ENCODE measurements at regions not wholly inside any gene's neighbourhood (a gene's known extent, or its start where the extent isn't known, plus 50 kb on each side); places are given as distances from the start of the nearest gene placed in this dataset.
"Not testable (repeated sequence)": the region's sequence is repeated elsewhere in the genome, so short reads cannot be mapped to it uniquely, and the experiment has no call there.

DNA sequence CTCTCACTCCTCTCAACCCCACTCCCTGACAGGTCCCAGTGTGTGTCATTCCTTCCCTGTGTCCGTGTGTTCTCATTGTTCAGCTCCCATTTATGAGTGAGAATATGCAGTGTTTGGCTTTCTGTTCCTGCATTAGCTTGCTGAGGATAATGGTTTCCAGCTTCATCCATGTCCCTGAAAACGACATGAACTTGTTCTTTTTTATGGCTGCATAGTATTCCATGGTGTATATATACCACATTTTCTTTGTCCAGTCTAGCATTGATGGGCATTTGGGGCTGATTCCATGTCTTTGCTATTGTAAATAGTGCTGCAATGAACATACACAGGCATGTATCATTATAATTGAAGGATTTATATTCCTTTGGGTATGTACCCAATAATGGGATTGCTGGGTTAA, 163.6 kb upstream of the SEMA3E start:
- H3K9me3 Mint-ChIP-seq; H3K4me3 Mint-ChIP-seq; H3K4me2 ChIP-seq; H3K36me3 Mint-ChIP-seq (ENCODE audit: low read depth); H2AFZ ChIP-seq; H3K4me1 Mint-ChIP-seq; H3K36me3 ChIP-seq (ENCODE audit: insufficient read depth); H3K27me3 ChIP-seq (ENCODE audit: insufficient read depth); H3K4me3 ChIP-seq; H3K27ac ChIP-seq (ENCODE audit: low read depth); DNase-seq (ENCODE audit: low spot score); ATAC-seq; H3F3A ChIP-seq (replicated peaks; ENCODE audit: low read depth); H4K20me1 ChIP-seq (replicated peaks; ENCODE audit: insufficient read depth); H3K9me2 ChIP-seq (ENCODE audit: insufficient read depth); H3K27me3 Mint-ChIP-seq (ENCODE audit: insufficient read depth, low read depth, poor library complexity); H3K79me2 ChIP-seq (replicated peaks; ENCODE audit: insufficient read depth); H3K27ac Mint-ChIP-seq; H3K4me1 ChIP-seq (ENCODE audit: insufficient read depth): not testable (repeated sequence)

DNA sequence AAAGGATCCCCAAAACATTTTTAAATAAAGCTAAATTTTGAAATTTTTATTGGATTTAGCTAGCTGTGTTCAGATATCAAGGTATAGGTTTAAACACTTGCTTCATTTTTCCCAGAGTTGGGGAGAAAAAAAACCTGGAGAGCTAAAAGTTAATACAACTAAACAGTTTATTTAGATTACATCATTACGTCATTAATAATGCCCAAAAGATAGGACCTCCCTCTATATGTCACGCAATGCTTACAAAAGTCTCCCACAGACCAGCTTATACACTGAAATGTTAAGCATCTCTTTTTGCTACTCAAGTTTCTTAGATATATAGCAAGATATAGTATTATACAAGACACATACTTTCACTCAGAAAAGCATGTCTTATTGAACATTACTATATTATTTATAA, 160.0 kb upstream of the SEMA3E start:
- Mint-ChIP-seq H3K36me3 (ENCODE audit: low read depth) (peaks cover 3% of the 10 kb centered on the region; the same call in 1 of the 3 replicates), H3K4me1 (no peaks in the 10 kb centered on the region), H3K4me3 (no peak overlapping the region), H3K27ac (no peak overlapping the region), H3K27me3 (ENCODE audit: insufficient read depth, low read depth, poor library complexity) (no peaks in the 10 kb centered on the region), H3K9me3 (peaks cover 7% of the 10 kb centered on the region; the same call in 2 of the 3 replicates)
- Histone ChIP-seq H3K79me2 (replicated peaks; ENCODE audit: insufficient read depth) (no peaks in the 10 kb centered on the region), H3K27ac (ENCODE audit: low read depth) (no peak overlapping the region), H3K4me3 (no peak overlapping the region), H2AFZ (no peak overlapping the region), H3K4me2 (no peak overlapping the region), H3K36me3 (ENCODE audit: insufficient read depth) (no peaks in the 10 kb centered on the region), H3K9me2 (ENCODE audit: insufficient read depth) (no peaks in the 10 kb centered on the region), H4K20me1 (replicated peaks; ENCODE audit: insufficient read depth) (no peaks in the 10 kb centered on the region), H3K27me3 (ENCODE audit: insufficient read depth) (no peaks in the 10 kb centered on the region), H3K4me1 (ENCODE audit: insufficient read depth) (no peaks in the 10 kb centered on the region; the same call in 1 of the 2 replicates), H3F3A (replicated peaks; ENCODE audit: low read depth) (no peaks in the 10 kb centered on the region)
- TF ChIP-seq STAT1 (IDR thresholded peaks at IDR 0.05; ENCODE audit: unreplicated experiment) (no peak), EZH2 (IDR thresholded peaks at IDR 0.05; ENCODE audit: low read depth, unreplicated experiment) (no peak), EZH2phosphoT487 (IDR thresholded peaks at IDR 0.05; ENCODE audit: unreplicated experiment) (no peak), NANOG (IDR thresholded peaks at IDR 0.05; ENCODE audit: borderline replicate concordance) (no peak)
- TF ChIP-seq, protein P1, sequence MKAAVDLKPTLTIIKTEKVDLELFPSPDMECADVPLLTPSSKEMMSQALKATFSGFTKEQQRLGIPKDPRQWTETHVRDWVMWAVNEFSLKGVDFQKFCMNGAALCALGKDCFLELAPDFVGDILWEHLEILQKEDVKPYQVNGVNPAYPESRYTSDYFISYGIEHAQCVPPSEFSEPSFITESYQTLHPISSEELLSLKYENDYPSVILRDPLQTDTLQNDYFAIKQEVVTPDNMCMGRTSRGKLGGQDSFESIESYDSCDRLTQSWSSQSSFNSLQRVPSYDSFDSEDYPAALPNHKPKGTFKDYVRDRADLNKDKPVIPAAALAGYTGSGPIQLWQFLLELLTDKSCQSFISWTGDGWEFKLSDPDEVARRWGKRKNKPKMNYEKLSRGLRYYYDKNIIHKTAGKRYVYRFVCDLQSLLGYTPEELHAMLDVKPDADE (IDR thresholded peaks at IDR 0.05), result no peak
- TF ChIP-seq, protein P2, sequence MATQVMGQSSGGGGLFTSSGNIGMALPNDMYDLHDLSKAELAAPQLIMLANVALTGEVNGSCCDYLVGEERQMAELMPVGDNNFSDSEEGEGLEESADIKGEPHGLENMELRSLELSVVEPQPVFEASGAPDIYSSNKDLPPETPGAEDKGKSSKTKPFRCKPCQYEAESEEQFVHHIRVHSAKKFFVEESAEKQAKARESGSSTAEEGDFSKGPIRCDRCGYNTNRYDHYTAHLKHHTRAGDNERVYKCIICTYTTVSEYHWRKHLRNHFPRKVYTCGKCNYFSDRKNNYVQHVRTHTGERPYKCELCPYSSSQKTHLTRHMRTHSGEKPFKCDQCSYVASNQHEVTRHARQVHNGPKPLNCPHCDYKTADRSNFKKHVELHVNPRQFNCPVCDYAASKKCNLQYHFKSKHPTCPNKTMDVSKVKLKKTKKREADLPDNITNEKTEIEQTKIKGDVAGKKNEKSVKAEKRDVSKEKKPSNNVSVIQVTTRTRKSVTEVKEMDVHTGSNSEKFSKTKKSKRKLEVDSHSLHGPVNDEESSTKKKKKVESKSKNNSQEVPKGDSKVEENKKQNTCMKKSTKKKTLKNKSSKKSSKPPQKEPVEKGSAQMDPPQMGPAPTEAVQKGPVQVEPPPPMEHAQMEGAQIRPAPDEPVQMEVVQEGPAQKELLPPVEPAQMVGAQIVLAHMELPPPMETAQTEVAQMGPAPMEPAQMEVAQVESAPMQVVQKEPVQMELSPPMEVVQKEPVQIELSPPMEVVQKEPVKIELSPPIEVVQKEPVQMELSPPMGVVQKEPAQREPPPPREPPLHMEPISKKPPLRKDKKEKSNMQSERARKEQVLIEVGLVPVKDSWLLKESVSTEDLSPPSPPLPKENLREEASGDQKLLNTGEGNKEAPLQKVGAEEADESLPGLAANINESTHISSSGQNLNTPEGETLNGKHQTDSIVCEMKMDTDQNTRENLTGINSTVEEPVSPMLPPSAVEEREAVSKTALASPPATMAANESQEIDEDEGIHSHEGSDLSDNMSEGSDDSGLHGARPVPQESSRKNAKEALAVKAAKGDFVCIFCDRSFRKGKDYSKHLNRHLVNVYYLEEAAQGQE (IDR thresholded peaks at IDR 0.05; ENCODE audit: unreplicated experiment), result no peak
- TF ChIP-seq, protein P3, sequence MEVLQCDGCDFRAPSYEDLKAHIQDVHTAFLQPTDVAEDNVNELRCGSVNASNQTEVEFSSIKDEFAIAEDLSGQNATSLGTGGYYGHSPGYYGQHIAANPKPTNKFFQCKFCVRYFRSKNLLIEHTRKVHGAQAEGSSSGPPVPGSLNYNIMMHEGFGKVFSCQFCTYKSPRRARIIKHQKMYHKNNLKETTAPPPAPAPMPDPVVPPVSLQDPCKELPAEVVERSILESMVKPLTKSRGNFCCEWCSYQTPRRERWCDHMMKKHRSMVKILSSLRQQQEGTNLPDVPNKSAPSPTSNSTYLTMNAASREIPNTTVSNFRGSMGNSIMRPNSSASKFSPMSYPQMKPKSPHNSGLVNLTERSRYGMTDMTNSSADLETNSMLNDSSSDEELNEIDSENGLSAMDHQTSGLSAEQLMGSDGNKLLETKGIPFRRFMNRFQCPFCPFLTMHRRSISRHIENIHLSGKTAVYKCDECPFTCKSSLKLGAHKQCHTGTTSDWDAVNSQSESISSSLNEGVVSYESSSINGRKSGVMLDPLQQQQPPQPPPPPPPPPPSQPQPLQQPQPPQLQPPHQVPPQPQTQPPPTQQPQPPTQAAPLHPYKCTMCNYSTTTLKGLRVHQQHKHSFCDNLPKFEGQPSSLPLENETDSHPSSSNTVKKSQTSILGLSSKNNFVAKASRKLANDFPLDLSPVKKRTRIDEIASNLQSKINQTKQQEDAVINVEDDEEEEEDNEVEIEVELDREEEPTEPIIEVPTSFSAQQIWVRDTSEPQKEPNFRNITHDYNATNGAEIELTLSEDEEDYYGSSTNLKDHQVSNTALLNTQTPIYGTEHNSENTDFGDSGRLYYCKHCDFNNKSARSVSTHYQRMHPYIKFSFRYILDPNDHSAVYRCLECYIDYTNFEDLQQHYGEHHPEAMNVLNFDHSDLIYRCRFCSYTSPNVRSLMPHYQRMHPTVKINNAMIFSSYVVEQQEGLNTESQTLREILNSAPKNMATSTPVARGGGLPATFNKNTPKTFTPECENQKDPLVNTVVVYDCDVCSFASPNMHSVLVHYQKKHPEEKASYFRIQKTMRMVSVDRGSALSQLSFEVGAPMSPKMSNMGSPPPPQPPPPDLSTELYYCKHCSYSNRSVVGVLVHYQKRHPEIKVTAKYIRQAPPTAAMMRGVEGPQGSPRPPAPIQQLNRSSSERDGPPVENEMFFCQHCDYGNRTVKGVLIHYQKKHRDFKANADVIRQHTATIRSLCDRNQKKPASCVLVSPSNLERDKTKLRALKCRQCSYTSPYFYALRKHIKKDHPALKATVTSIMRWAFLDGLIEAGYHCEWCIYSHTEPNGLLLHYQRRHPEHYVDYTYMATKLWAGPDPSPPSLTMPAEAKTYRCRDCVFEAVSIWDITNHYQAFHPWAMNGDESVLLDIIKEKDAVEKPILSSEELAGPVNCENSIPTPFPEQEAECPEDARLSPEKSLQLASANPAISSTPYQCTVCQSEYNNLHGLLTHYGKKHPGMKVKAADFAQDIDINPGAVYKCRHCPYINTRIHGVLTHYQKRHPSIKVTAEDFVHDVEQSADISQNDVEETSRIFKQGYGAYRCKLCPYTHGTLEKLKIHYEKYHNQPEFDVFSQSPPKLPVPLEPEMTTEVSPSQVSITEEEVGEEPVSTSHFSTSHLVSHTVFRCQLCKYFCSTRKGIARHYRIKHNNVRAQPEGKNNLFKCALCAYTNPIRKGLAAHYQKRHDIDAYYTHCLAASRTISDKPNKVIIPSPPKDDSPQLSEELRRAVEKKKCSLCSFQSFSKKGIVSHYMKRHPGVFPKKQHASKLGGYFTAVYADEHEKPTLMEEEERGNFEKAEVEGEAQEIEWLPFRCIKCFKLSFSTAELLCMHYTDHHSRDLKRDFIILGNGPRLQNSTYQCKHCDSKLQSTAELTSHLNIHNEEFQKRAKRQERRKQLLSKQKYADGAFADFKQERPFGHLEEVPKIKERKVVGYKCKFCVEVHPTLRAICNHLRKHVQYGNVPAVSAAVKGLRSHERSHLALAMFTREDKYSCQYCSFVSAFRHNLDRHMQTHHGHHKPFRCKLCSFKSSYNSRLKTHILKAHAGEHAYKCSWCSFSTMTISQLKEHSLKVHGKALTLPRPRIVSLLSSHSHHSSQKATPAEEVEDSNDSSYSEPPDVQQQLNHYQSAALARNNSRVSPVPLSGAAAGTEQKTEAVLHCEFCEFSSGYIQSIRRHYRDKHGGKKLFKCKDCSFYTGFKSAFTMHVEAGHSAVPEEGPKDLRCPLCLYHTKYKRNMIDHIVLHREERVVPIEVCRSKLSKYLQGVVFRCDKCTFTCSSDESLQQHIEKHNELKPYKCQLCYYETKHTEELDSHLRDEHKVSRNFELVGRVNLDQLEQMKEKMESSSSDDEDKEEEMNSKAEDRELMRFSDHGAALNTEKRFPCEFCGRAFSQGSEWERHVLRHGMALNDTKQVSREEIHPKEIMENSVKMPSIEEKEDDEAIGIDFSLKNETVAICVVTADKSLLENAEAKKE (CRISPR knock-in tag; IDR thresholded peaks at IDR 0.05), result no peak
- no peak for ATAC-seq
- DNase-seq (ENCODE audit: low spot score), result no peak

Measured in GM23338 (cell line).